H9 (cell line): ENCODE measurements at regions not wholly inside any gene's neighbourhood (a gene's known extent, or its start where the extent isn't known, plus 50 kb on each side); places are given as distances from the start of the nearest gene placed in this dataset.

Experiments
- DNase-seq: peaks from one replicate; pipeline ENCODE4 v3.0.0-alpha.2; 2017
- H2AFZ ChIP-seq: one replicate; pipeline ENCODE4 v1.6.1; 2013; ENCODE audit warnings: mild to moderate bottlenecking, low read length, control low read depth, moderate library complexity
- H2AK5ac ChIP-seq: 2 replicates; pipeline ENCODE4 v1.6.1; 2013; ENCODE audit warnings: low read length, control low read depth, mixed read lengths; ENCODE audit not compliant: insufficient read length
- H2BK120ac ChIP-seq: one replicate; pipeline ENCODE4 v1.6.1; 2013; ENCODE audit warnings: low read depth, mild to moderate bottlenecking, low read length, control low read depth, inconsistent platforms; ENCODE audit not compliant: poor library complexity, severe bottlenecking
- H2BK12ac ChIP-seq: 2 replicates; pipeline ENCODE4 v1.6.1; 2013; ENCODE audit warnings: low read length, control low read depth, mixed read lengths, low read depth; ENCODE audit not compliant: insufficient read length
- H2BK15ac ChIP-seq: 2 replicates; pipeline ENCODE4 v1.6.1; 2013; ENCODE audit warnings: low read depth, low read length, control low read depth
- H2BK20ac ChIP-seq: one replicate; pipeline ENCODE4 v1.6.1; 2013; ENCODE audit warnings: low read depth, mild to moderate bottlenecking, low read length, control low read depth, inconsistent platforms; ENCODE audit not compliant: poor library complexity, severe bottlenecking
- H2BK5ac ChIP-seq: 2 replicates; pipeline ENCODE4 v1.6.1; 2013; ENCODE audit warnings: low read length, control low read depth, mixed read lengths; ENCODE audit not compliant: insufficient read length
- H3K14ac ChIP-seq: 2 replicates; pipeline ENCODE4 v1.6.1; 2013; ENCODE audit warnings: low read length, control low read depth; ENCODE audit not compliant: insufficient read depth
- H3K18ac ChIP-seq: 2 replicates; pipeline ENCODE4 v1.6.1; 2013; ENCODE audit warnings: low read depth, mild to moderate bottlenecking, mixed read lengths, low read length, control low read depth; ENCODE audit not compliant: insufficient read length
- H3K23ac ChIP-seq: 2 replicates; pipeline ENCODE4 v1.6.1; 2013; ENCODE audit warnings: low read length, control low read depth, mixed read lengths, low read depth; ENCODE audit not compliant: insufficient read length
- H3K23me2 ChIP-seq: 2 replicates; pipeline ENCODE4 v1.6.1; 2013; ENCODE audit warnings: low read depth, mild to moderate bottlenecking, mixed read lengths, low read length, control low read depth; ENCODE audit not compliant: insufficient read length, poor library complexity, severe bottlenecking
- H3K27ac ChIP-seq: 2 replicates; pipeline ENCODE4 v1.5.1; 2013; ENCODE audit warnings: low read length, control low read depth, mixed read lengths, low read depth; ENCODE audit not compliant: insufficient read length
- H3K27me3 ChIP-seq: 2 replicates; pipeline ENCODE4 v1.6.1; 2013; ENCODE audit warnings: low read length, control low read depth, inconsistent platforms; ENCODE audit not compliant: insufficient read depth
- H3K4ac ChIP-seq: 2 replicates; pipeline ENCODE4 v1.6.1; 2013; ENCODE audit warnings: low read depth, mild to moderate bottlenecking, control low read depth, inconsistent platforms, low read length, moderate library complexity
- H3K4me1 ChIP-seq: 2 replicates; pipeline ENCODE4 v1.6.1; 2013; ENCODE audit warnings: low read length, control low read depth, inconsistent platforms; ENCODE audit not compliant: insufficient read depth
- H3K4me2 ChIP-seq: 2 replicates; pipeline ENCODE4 v1.6.1; 2013; ENCODE audit warnings: low read length, control low read depth, mixed read lengths; ENCODE audit not compliant: insufficient read length, insufficient read depth
- H3K56ac ChIP-seq: 2 replicates; pipeline ENCODE4 v1.6.1; 2013; ENCODE audit warnings: low read depth, mild to moderate bottlenecking, mixed read lengths, low read length, control low read depth; ENCODE audit not compliant: insufficient read length
- H3K79me1 ChIP-seq: 2 replicates; pipeline ENCODE4 v1.6.1; 2013; ENCODE audit warnings: low read depth, mild to moderate bottlenecking, moderate library complexity, low read length, control low read depth, inconsistent platforms; ENCODE audit not compliant: insufficient read depth, poor library complexity, severe bottlenecking
- H3K79me2 ChIP-seq: 2 replicates; pipeline ENCODE4 v1.6.1; 2013; ENCODE audit warnings: low read length, control low read depth, inconsistent platforms; ENCODE audit not compliant: insufficient read depth
- H3K9ac ChIP-seq: 2 replicates; pipeline ENCODE4 v1.6.1; 2013; ENCODE audit warnings: low read length, control low read depth, mixed read lengths; ENCODE audit not compliant: insufficient read length; ENCODE audit errors: extremely low read depth
- H3K9me3 ChIP-seq: one replicate; pipeline ENCODE4 v1.6.1; 2013; ENCODE audit warnings: low read depth, low read length, inconsistent platforms; ENCODE audit not compliant: control insufficient read depth
- H3T11ph ChIP-seq: one replicate; pipeline ENCODE4 v1.6.1; 2013; ENCODE audit warnings: mild to moderate bottlenecking, low read length, control low read depth, inconsistent platforms
- H4K20me1 ChIP-seq: one replicate; pipeline ENCODE4 v1.6.1; 2013; ENCODE audit not compliant: control insufficient read depth, insufficient read length, insufficient read depth
- H4K5ac ChIP-seq: 2 replicates; pipeline ENCODE4 v1.6.1; 2013; ENCODE audit warnings: low read depth, mild to moderate bottlenecking, mixed read lengths, low read length, control low read depth; ENCODE audit not compliant: insufficient read length
- H4K8ac ChIP-seq: replicated peaks from 2 replicates; pipeline ENCODE4 v1.6.1; 2013; ENCODE audit warnings: low read length, control low read depth, mixed read lengths, low read depth; ENCODE audit not compliant: insufficient read length
- H4K91ac ChIP-seq: 2 replicates; pipeline ENCODE4 v1.6.1; 2013; ENCODE audit warnings: low read depth, mild to moderate bottlenecking, moderate library complexity, mixed read lengths, low read length, control low read depth; ENCODE audit not compliant: insufficient read length
- H3K27ac Mint-ChIP-seq, 3 experiments: 2 replicates in 2 of 3; 3 replicates in 1 of 3; pipeline ENCODE4 v1.8.0; 2020 to 2021; ENCODE audit warnings: mixed read lengths in 3 of 3, mild to moderate bottlenecking in 1 of 3, moderate library complexity in 1 of 3
- H3K27me3 Mint-ChIP-seq: 2 replicates; pipeline ENCODE4 v1.8.0; 2021; ENCODE audit warnings: low read depth, mild to moderate bottlenecking, moderate library complexity, mixed read lengths
- H3K36me3 Mint-ChIP-seq, 3 experiments: 2 replicates in 2 of 3; 3 replicates in 1 of 3; pipeline ENCODE4 v1.8.0; 2020 to 2021; ENCODE audit warnings: low read depth in 3 of 3, mixed read lengths in 3 of 3; ENCODE audit not compliant: insufficient read depth in 1 of 3
- H3K4me1 Mint-ChIP-seq, 2 experiments: 2 replicates each; pipeline ENCODE4 v1.8.0; 2020; ENCODE audit warnings: mixed read lengths in 2 of 2
- H3K4me3 Mint-ChIP-seq, 2 experiments: 2 replicates in 1 of 2; 3 replicates in 1 of 2; pipeline ENCODE4 v1.8.0; 2020 to 2021; ENCODE audit warnings: mild to moderate bottlenecking in 2 of 2, mixed read lengths in 2 of 2, moderate library complexity in 1 of 2
- H3K9me3 Mint-ChIP-seq, 2 experiments: 2 replicates in 1 of 2; 3 replicates in 1 of 2; pipeline ENCODE4 v1.8.0; 2020; ENCODE audit warnings: mild to moderate bottlenecking in 2 of 2, mixed read lengths in 2 of 2, moderate library complexity in 1 of 2
- WGBS: extraction: QIAGEN DNeasy Blood & Tissue Kit; methylation state at CpG from one replicate; pipeline ENCODE4 v1.1.7; 2013; ENCODE audit warnings: missing lambda C conversion rate, low lambda C conversion rate, mixed read lengths; ENCODE audit not compliant: insufficient read length; ENCODE audit errors: extremely low coverage; 5-methylcytosine and 5-hydroxymethylcytosine counted together
- TF ChIP-seq, protein P1 (sequence below): fragments of 200-600 bp; sonication (generic); conservative IDR thresholded peaks from 3 replicates; pipeline ENCODE4 v1.8.0; 2021; ENCODE audit warnings: antibody characterized with exemption, mild to moderate bottlenecking

DNA sequence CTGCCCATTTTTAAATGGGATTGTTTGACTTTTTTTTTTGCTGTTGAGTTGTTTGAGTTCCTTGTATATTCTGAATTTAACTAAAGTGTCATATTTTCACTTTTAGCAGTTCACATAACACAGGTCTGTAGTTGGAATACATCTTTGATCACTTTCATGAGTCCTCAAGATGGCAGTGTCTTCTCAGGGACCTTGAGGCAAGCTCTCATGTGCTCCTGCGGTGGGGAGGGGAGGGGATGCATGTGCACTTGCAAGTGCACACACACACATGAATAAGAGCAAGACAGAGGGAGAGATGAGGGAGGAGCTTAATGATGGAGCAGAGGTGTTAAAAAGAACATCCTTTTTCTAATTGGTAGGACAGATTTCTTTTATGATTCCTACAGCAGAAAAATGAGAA is 291.4 kb upstream of the OR4E1 start:
- peaks cover 7% of the 10 kb centered on the region for H3K27me3 Mint-ChIP-seq
- no peak overlapping the region for H3K27ac Mint-ChIP-seq
- Histone ChIP-seq H3K9me3 (no peaks in the 10 kb centered on the region), H2BK120ac (no peak overlapping the region), H3K18ac (no peak overlapping the region), H4K91ac (no peak overlapping the region), H3K4me1 (no peaks in the 10 kb centered on the region), H2BK12ac (no peak overlapping the region), H3K9ac (no peak overlapping the region), H3K4me2 (no peak overlapping the region), H2BK15ac (no peak overlapping the region), H3K27ac (no peak overlapping the region), H3K14ac (no peak overlapping the region), H3K23ac (no peak overlapping the region), H2AK5ac (no peak overlapping the region), H2BK20ac (no peak overlapping the region), H2BK5ac (no peak overlapping the region), H4K20me1 (no peaks in the 10 kb centered on the region), H4K8ac (no peak overlapping the region), H3K56ac (no peak overlapping the region), H3T11ph (no peak overlapping the region), H3K27me3 (no peaks in the 10 kb centered on the region), H3K79me1 (no peaks in the 10 kb centered on the region), H4K5ac (no peak overlapping the region), H3K4ac (no peak overlapping the region), H3K23me2 (no peaks in the 10 kb centered on the region), H3K79me2 (no peaks in the 10 kb centered on the region), H2AFZ (no peak overlapping the region)
- no CpG with 5 or more reads among the region's 1 CpG for WGBS
- TF ChIP-seq, protein P1, sequence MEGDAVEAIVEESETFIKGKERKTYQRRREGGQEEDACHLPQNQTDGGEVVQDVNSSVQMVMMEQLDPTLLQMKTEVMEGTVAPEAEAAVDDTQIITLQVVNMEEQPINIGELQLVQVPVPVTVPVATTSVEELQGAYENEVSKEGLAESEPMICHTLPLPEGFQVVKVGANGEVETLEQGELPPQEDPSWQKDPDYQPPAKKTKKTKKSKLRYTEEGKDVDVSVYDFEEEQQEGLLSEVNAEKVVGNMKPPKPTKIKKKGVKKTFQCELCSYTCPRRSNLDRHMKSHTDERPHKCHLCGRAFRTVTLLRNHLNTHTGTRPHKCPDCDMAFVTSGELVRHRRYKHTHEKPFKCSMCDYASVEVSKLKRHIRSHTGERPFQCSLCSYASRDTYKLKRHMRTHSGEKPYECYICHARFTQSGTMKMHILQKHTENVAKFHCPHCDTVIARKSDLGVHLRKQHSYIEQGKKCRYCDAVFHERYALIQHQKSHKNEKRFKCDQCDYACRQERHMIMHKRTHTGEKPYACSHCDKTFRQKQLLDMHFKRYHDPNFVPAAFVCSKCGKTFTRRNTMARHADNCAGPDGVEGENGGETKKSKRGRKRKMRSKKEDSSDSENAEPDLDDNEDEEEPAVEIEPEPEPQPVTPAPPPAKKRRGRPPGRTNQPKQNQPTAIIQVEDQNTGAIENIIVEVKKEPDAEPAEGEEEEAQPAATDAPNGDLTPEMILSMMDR, result no peak
- no peaks in the 10 kb centered on the region for H3K36me3 Mint-ChIP-seq
- H3K4me3 Mint-ChIP-seq, result no peak overlapping the region
- no peaks in the 10 kb centered on the region for H3K9me3 Mint-ChIP-seq
- no peak for DNase-seq
- H3K4me1 Mint-ChIP-seq, result no peaks in the 10 kb centered on the region
